ENCODE measurements at regions not wholly inside any gene's neighbourhood (a gene's known extent, or its start where the extent isn't known, plus 50 kb on each side); places are given as distances from the start of the nearest gene placed in this dataset.
"Not testable (repeated sequence)": the region's sequence is repeated elsewhere in the genome, so short reads cannot be mapped to it uniquely, and the experiment has no call there.

DNA sequence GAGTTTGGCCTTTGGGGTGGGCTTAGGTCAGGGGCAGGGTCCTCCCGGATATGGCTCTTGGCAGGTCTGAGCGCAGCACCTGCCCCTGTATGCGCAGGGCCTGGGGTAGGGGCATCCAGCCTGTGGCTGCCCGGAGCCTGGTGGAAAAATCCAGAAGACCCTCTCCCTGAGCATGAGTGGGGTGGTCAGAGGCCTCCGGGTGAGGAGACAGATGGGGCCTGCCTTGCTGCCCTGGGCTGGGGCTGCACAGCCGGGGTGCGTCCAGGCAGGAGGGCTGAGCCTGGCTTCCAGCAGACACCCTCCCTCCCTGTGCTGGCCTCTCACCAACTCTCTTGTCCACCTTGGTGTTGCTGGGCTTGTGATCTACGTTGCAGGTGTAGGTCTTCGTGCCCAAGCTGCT, 99.1 kb downstream of the TMEM121 start:
- not testable (repeated sequence) for TF ChIP-seq CTCF (CRISPR knock-in tag; IDR thresholded peaks at IDR 0.05); SATB2 (CRISPR knock-in tag; IDR thresholded peaks at IDR 0.05); CBX2 (IDR thresholded peaks at IDR 0.05; ENCODE audit: low read depth, low read length); CBX2 (CRISPR knock-in tag; IDR thresholded peaks at IDR 0.05; ENCODE audit: low read depth); SOX13 (IDR thresholded peaks at IDR 0.05); SOX13 (CRISPR knock-in tag; conservative IDR thresholded peaks at IDR 0.05 in 1 of 2, IDR thresholded peaks at IDR 0.05 in 1 of 2); ZNF740 (CRISPR knock-in tag; IDR thresholded peaks at IDR 0.05); KMT2A (CRISPR knock-in tag; IDR thresholded peaks at IDR 0.05); MYC (CRISPR knock-in tag; IDR thresholded peaks at IDR 0.05; ENCODE audit: borderline replicate concordance); SUZ12 (IDR thresholded peaks at IDR 0.05; ENCODE audit: low read depth, low read length); KAT7 (CRISPR knock-in tag; IDR thresholded peaks at IDR 0.05; ENCODE audit: borderline replicate concordance)
- TF ChIP-seq, protein P1, sequence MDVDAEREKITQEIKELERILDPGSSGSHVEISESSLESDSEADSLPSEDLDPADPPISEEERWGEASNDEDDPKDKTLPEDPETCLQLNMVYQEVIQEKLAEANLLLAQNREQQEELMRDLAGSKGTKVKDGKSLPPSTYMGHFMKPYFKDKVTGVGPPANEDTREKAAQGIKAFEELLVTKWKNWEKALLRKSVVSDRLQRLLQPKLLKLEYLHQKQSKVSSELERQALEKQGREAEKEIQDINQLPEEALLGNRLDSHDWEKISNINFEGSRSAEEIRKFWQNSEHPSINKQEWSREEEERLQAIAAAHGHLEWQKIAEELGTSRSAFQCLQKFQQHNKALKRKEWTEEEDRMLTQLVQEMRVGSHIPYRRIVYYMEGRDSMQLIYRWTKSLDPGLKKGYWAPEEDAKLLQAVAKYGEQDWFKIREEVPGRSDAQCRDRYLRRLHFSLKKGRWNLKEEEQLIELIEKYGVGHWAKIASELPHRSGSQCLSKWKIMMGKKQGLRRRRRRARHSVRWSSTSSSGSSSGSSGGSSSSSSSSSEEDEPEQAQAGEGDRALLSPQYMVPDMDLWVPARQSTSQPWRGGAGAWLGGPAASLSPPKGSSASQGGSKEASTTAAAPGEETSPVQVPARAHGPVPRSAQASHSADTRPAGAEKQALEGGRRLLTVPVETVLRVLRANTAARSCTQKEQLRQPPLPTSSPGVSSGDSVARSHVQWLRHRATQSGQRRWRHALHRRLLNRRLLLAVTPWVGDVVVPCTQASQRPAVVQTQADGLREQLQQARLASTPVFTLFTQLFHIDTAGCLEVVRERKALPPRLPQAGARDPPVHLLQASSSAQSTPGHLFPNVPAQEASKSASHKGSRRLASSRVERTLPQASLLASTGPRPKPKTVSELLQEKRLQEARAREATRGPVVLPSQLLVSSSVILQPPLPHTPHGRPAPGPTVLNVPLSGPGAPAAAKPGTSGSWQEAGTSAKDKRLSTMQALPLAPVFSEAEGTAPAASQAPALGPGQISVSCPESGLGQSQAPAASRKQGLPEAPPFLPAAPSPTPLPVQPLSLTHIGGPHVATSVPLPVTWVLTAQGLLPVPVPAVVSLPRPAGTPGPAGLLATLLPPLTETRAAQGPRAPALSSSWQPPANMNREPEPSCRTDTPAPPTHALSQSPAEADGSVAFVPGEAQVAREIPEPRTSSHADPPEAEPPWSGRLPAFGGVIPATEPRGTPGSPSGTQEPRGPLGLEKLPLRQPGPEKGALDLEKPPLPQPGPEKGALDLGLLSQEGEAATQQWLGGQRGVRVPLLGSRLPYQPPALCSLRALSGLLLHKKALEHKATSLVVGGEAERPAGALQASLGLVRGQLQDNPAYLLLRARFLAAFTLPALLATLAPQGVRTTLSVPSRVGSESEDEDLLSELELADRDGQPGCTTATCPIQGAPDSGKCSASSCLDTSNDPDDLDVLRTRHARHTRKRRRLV (CRISPR knock-in tag; IDR thresholded peaks at IDR 0.05), result not testable (repeated sequence)

Data from HepG2 (cell line).